ENCODE measurements at regions not wholly inside any gene's neighbourhood (a gene's known extent, or its start where the extent isn't known, plus 50 kb on each side); places are given as distances from the start of the nearest gene placed in this dataset.

DNA sequence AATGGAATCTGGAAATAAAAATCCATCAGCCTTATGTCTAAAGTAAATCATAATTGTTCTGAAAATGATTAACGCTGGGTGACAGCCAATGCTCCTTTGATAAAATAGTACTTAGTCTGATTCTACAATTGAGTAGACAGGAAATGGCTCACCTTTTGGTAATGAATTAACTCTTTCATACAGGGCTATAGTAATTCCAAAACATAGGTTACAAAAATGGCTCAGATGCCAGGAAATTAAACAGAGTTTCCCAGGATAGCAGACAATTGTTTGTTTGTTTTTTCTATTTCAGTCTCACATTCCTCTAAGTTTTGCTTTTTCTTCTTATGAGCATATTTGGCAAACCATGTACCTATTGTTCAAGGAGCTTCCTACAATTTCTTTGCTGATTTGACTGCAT is 257.2 kb upstream of the EPHA7 start:
- TF ChIP-seq, protein P1, sequence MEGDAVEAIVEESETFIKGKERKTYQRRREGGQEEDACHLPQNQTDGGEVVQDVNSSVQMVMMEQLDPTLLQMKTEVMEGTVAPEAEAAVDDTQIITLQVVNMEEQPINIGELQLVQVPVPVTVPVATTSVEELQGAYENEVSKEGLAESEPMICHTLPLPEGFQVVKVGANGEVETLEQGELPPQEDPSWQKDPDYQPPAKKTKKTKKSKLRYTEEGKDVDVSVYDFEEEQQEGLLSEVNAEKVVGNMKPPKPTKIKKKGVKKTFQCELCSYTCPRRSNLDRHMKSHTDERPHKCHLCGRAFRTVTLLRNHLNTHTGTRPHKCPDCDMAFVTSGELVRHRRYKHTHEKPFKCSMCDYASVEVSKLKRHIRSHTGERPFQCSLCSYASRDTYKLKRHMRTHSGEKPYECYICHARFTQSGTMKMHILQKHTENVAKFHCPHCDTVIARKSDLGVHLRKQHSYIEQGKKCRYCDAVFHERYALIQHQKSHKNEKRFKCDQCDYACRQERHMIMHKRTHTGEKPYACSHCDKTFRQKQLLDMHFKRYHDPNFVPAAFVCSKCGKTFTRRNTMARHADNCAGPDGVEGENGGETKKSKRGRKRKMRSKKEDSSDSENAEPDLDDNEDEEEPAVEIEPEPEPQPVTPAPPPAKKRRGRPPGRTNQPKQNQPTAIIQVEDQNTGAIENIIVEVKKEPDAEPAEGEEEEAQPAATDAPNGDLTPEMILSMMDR (IDR thresholded peaks at IDR 0.05), result no peak
- no peak for TF ChIP-seq POLR2A (IDR thresholded peaks at IDR 0.05)

All from thyroid gland (tissue), 4 donors.